ENCODE measurements at regions not wholly inside any gene's neighbourhood (a gene's known extent, or its start where the extent isn't known, plus 50 kb on each side); places are given as distances from the start of the nearest gene placed in this dataset.

DNA sequence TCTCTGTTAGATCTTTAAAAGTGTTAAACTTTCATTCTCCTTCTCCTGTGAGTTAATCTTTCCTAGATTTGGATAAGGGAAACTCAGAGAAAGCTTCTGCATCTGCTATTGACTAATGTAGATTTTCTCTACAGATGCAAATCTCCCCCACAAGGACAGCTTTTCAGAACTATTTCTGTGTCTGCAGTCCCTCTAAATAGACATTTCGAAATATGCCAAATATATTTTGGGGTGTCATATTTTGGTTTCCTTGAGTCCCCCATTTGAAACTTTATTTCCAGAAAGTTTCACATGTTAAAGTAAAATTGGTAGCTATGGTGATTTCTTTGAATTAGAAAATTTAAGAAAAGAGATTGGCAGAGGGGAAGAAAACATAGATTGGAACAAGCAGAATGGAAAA, 852.3 kb upstream of the ALCAM start:
- DNase-seq (ENCODE audit: low read depth in 4 of 4, low spot score in 3 of 4): no peak

DNA sequence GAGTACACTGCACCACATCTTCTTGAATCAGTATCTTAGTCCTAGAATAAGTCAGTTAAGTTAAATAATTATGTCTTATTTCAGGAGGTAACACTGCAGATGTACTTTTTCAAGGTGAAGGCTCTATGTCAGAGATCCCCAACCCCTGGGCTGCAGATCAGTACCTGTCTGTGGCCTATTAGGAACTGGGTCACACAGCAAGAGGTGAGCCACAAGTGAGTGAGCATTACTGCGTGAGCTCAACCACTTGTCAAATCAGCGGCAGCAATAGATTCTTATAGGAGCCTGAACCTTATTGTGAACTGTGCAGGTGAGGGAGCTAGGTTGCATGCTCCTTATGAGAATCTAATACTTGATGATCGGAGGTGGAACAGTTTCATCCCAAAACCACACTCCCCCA, 851.9 kb upstream of the ALCAM start:
- DNase-seq (ENCODE audit: low read depth in 4 of 4, low spot score in 3 of 4): no peak

GRCh38 chr3:104519068-104519467, 847.6 kb upstream of the ALCAM start:
- DNase-seq (ENCODE audit: low read depth in 4 of 4, low spot score in 3 of 4): no peak

DNA sequence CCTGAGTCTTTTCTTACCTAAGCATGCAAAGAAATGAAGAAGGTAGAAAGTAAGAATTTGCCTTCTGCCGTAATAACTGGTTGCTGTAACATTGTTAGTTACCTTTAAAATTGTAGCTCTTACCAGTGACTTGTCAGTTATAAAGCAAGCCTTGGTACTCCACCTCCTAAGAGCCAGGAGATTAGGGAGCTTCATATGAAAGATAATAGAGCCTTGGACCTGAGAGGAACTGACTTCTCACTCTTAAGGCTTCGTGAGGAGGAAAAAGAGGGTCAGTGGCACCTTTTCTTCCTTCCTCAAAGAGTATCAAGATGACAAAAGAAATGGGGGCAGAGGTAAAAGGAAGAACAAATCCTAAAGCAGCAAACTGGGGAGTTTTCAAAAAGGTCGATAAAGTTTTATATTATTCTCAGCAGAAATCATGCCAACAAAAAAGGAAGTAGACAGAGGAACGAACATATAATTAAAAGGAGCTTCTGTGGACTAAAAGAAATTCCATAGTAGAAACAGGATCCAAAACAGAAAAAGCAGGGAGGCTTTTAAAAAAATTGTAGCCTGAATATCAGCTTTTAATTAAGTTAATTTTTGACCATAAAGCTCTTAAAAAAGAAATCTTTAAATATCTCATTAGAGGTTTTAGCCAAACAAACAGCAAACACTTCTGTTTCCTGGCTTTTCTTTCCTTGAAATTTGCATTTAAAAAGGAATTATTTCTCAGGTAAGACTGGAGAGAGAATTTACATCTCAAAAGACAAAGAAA, 847.1 kb upstream of the ALCAM start:
- no peak for DNase-seq (ENCODE audit: low read depth in 4 of 4, low spot score in 3 of 4)

DNA sequence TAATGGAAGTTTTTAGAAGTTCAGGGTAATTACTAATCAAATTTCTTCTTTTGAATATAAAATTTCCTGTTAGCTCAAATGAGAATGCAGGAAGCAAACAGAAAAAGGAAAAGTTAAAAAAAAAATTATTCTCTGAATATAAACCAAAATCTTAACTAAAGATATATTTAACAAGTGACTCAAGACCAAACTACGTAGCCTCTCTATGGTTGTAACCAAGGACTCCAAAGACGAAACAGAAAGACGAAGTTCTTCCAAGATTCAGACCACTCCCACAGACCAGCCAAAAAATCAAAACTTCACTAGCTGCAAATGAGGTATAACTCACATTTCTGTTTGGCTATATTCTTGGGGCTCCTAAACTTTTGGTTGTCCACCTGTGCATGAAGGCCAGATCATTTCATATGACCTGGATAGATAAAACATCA, 846.5 kb upstream of the ALCAM start:
- DNase-seq (ENCODE audit: low read depth in 4 of 4, low spot score in 3 of 4): no peak

DNA sequence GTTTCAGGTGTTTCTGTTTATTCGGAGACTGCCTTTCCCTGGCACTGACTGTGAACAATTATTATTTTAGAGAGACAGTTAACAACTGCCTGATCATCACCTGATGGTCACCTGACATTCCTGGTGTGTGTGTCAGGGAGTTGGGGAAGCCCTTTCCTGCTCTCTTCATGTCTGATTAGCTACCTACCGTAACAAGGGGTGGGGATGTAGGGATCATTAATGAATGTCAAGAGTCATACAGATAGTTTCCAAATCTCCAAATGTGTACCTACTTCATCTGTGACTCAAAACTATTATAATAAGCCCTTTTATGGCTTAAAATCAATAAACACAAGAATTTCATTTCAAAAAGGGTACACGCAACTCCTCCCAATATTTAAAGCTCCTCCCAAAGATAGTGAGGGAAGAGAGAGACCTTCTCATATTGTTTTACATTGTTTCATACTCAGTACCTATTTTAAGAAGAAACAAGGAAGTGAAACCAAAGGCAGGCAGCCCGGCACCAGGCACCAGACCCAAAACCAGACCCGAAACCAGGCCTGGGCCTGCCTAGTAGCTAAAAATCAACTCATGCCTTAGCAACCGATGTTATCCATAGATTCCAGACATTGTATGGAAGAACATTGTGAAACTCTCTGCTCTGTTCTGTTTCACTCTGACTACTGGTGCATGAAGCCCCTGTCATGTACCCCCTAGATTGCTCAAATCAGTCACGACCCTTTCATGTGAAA, 844.9 kb upstream of the ALCAM start:
- no peak for DNase-seq (ENCODE audit: low read depth in 4 of 4, low spot score in 3 of 4)

GRCh38 chr3:104523136-104523535, 843.6 kb upstream of the ALCAM start:
- no peak for DNase-seq (ENCODE audit: low read depth in 4 of 4, low spot score in 3 of 4)

DNA sequence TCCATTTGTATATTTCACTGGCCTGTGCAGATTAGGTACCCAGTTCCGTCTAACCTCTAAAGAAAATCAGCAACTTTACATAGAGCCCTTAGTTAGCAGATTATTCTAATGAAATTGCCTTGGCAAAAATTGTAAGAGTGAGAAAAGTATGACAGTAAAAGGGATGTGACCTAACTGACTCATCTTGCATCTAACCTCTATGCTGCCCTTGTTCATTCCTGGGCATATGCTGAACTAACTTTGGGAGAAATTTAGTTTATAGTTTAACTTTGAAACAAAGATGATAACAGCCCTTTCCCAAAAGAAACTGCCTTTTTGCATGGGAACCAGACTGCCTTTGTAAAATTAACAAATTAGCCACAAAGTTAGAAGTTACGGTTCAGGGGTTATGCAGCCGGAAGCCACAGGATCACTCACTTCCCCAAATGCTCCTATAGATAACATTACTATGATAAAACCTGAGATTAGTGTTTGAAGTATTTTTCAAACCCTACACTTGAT, 839.8 kb upstream of the ALCAM start:
- DNase-seq (ENCODE audit: low read depth in 4 of 4, low spot score in 3 of 4): no peak

DNA sequence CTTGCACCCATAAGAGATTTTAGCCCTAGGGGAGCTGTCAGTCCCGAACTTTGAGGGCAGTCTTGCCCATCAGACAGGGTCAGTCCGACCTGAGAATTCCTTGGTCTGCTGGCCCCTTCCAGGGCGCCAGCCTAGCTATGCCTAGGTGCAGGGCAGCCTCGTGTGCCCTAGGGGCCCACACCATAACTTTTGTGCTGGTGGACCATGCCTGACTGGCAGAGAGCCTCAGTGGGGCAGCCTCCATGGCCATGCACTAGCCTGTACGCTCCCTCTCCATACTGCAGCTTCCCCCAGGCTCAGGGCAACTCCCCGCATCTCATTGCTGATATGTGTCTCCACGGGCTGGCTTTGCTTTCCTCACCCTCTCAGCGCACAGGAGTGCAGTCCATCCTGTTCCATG, 835.8 kb upstream of the ALCAM start:
- no peak for DNase-seq (ENCODE audit: low read depth in 4 of 4, low spot score in 3 of 4)

GRCh38 chr3:104536715-104537114, 830.0 kb upstream of the ALCAM start:
- DNase-seq (ENCODE audit: low read depth in 4 of 4, low spot score in 3 of 4): no peak

- DNase-seq (ENCODE audit: low read depth in 4 of 4, low spot score in 3 of 4): no peak
Observed at GRCh38 chr3:104537323-104537722, 829.4 kb upstream of the ALCAM start.

- no peak for DNase-seq (ENCODE audit: low read depth in 4 of 4, low spot score in 3 of 4)
Observed at GRCh38 chr3:104546301-104546700, 820.4 kb upstream of the ALCAM start.

DNA sequence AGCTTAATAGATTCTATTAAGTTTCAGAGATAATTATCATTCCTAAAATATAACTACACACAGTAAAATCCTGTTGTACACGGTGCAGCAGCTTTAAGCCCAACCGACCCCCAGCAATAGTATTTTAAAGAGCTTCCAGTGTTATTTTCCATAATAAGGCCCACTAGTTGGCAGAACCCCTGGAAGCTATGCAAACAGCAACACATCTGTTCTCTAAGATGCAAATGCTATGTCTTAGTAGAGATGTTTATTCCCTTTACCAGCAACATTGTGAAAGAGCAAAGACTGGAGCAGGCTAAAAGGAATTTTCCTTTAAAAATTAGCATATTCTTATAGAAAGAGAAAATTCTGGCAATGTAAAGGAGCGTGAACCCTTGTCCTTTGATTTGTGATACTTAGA, 819.7 kb upstream of the ALCAM start:
- no peak for DNase-seq (ENCODE audit: low read depth in 4 of 4, low spot score in 3 of 4)

DNA sequence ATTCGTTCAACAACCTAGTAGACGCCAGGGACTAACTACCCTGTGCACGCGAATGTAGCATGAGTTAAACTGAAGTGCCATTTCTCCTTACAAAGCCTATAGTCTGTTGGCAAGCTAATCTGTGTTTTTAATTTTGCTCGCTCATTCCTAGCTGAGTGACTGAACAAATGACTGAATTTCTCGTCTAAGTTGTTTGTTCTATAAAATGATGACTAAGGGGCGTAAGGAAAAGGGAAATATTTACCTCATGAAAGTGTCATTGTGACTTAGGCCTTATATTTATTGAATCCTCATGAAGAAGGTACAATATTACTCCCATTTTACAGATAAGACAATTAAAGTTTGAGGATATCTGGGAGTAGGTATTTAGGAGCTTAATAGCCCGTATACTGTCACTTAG, 818.3 kb upstream of the ALCAM start:
- no peak for DNase-seq (ENCODE audit: low read depth in 4 of 4, low spot score in 3 of 4)

DNA sequence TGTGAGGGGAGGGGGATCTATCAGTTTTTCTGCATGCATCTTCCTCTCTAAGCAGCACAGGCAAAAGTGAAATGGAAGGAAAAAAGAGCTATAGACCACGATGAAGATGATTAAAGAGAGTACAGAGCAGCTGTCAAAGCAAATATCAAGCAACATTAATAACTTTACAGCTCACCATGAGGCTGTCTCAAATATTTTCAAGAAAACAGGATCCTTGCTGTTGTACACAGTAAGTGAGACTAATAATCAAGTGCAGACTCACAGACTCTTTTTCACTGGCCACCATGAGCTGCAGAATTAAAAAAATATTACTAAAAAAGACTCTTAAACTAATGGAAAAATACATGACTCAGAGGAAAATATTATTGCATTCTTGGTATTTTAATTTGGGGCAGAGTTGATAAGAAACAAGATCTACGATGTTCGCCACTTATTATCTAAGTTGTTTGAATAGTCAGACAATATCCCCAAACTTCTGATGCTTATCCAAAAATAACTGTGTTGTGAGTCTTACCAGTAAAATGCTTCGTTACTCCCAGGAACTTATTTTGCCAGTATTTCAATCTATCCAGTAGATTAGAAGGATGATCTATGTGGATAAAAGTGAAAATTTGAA, 817.5 kb upstream of the ALCAM start:
- no peak for DNase-seq (ENCODE audit: low read depth in 4 of 4, low spot score in 3 of 4)

DNA sequence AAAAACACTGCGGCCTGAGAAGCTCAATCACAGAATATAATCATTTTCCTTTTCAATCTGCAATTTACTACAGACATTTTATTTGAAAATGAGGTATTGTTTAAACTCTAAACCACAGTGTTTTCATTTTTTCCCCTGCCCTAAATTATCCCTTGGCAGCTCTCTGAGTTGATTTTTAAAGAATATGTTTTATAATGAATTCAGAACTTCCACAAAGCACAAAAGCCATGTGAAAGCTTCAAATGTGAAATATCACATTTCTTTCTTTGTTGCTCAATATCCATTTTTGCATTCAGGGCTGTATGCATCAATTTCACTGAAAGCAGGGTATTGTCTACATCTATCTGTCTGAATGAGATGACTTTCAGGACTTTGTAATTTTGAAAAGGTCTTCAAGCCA, 813.6 kb upstream of the ALCAM start:
- no peak for DNase-seq (ENCODE audit: low read depth in 4 of 4, low spot score in 3 of 4)

DNA sequence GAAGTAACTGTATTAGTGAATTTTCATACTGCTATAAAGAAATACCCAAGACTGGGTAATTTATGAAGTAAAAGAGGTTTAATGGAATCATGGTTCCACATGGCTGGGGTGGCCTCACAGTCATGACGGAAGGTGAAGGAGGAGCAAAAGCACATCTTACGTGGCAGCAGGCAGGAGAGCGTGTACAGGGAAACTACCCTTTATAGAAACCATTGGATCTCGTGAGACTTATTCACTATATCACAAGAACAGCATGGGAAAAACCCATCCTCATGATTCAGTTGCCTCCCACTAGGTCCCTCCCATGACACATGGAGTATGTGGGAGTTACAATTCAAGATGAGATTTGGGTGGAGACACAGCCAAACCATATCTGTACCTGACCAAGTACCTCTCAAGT, 812.3 kb upstream of the ALCAM start:
- no peak for DNase-seq (ENCODE audit: low read depth in 4 of 4, low spot score in 3 of 4)

GRCh38 chr3:104555728-104556127, 811.0 kb upstream of the ALCAM start:
- DNase-seq (ENCODE audit: low read depth in 4 of 4, low spot score in 3 of 4): no peak

GRCh38 chr3:104556372-104557078, 810.2 kb upstream of the ALCAM start:
- no peak for DNase-seq (ENCODE audit: low read depth in 4 of 4, low spot score in 3 of 4)

GRCh38 chr3:104561324-104561723, 805.4 kb upstream of the ALCAM start:
- no peak for DNase-seq (ENCODE audit: low read depth in 4 of 4, low spot score in 3 of 4)

- DNase-seq (ENCODE audit: low read depth in 4 of 4, low spot score in 3 of 4): no peak
Observed at GRCh38 chr3:104564045-104564643, 802.6 kb upstream of the ALCAM start.

All from right renal pelvis (tissue), 4 donors.